ENCODE measurements at regions not wholly inside any gene's neighbourhood (a gene's known extent, or its start where the extent isn't known, plus 50 kb on each side); places are given as distances from the start of the nearest gene placed in this dataset.

GRCh38 chr4:157421365-157421764, 200.8 kb downstream of the GRIA2 start:
- TF ChIP-seq, protein P1, sequence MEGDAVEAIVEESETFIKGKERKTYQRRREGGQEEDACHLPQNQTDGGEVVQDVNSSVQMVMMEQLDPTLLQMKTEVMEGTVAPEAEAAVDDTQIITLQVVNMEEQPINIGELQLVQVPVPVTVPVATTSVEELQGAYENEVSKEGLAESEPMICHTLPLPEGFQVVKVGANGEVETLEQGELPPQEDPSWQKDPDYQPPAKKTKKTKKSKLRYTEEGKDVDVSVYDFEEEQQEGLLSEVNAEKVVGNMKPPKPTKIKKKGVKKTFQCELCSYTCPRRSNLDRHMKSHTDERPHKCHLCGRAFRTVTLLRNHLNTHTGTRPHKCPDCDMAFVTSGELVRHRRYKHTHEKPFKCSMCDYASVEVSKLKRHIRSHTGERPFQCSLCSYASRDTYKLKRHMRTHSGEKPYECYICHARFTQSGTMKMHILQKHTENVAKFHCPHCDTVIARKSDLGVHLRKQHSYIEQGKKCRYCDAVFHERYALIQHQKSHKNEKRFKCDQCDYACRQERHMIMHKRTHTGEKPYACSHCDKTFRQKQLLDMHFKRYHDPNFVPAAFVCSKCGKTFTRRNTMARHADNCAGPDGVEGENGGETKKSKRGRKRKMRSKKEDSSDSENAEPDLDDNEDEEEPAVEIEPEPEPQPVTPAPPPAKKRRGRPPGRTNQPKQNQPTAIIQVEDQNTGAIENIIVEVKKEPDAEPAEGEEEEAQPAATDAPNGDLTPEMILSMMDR (IDR thresholded peaks at IDR 0.05; ENCODE audit: insufficient read depth, low read length, poor library complexity, severe bottlenecking): no peak
- TF ChIP-seq EZH2phosphoT487 (conservative IDR thresholded peaks at IDR 0.05; ENCODE audit: low read length): no peak

All from SU-DHL-6 (cell line).